Neural crest cell (in vitro differentiated cells): ENCODE measurements at regions not wholly inside any gene's neighbourhood (a gene's known extent, or its start where the extent isn't known, plus 50 kb on each side); places are given as distances from the start of the nearest gene placed in this dataset.

Experiments
- DNase-seq: peaks from one replicate; pipeline ENCODE4 v3.0.0; 2021; ENCODE audit warnings: low read depth, mixed read lengths, low spot score
- H3K27ac Mint-ChIP-seq: one replicate; pipeline ENCODE4 v1.8.0; 2021; ENCODE audit warnings: mild to moderate bottlenecking, mixed read lengths; ENCODE audit not compliant: unreplicated experiment
- H3K27me3 Mint-ChIP-seq: 2 replicates; pipeline ENCODE4 v1.8.0; 2021; ENCODE audit warnings: low read depth, mild to moderate bottlenecking, mixed read lengths
- H3K36me3 Mint-ChIP-seq: 2 replicates; pipeline ENCODE4 v1.8.0; 2021; ENCODE audit warnings: low read depth, mild to moderate bottlenecking, mixed read lengths
- H3K4me1 Mint-ChIP-seq: 2 replicates; pipeline ENCODE4 v1.8.0; 2021; ENCODE audit warnings: mixed read lengths
- H3K4me3 Mint-ChIP-seq: one replicate; pipeline ENCODE4 v1.8.0; 2021; ENCODE audit warnings: mild to moderate bottlenecking, mixed read lengths
- H3K9me3 Mint-ChIP-seq: 2 replicates; pipeline ENCODE4 v1.8.0; 2021; ENCODE audit warnings: mixed read lengths
- CTCF ChIP-seq: fragments of 200-600 bp; sonication (generic); conservative IDR thresholded peaks from 2 replicates; pipeline ENCODE4 v1.5.0; 2021; ENCODE audit warnings: antibody characterized with exemption, mild to moderate bottlenecking

DNA sequence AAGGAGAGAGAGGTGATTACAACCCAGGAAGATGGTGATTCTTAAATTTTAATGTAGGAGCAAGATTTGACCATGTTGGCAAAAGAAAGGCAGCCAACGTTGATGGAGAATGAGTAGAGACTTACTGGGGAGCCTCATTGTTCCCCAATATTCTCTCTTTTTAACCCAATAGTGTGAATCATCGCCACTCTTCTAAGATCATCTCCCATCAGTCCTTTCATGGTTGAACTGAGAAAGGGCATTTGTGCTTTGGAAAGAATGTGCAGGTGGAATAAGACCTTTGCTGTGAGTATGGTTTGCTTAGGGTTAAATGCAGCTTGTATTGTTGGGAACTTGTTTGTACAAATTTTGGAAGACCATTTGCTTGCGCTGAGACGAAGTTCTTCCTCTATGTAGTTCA lies 231.0 kb downstream of the TBXT start:
- Mint-ChIP-seq H3K36me3 (peaks cover 2% of the 10 kb centered on the region), H3K27ac (no peak overlapping the region), H3K4me3 (no peak overlapping the region), H3K27me3 (peaks cover 5% of the 10 kb centered on the region), H3K9me3 (peaks cover 17% of the 10 kb centered on the region), H3K4me1 (peaks cover 4% of the 10 kb centered on the region)
- no peak for TF ChIP-seq CTCF
- DNase-seq: no peak

GRCh38 chr6:165936096-165936495 lies 231.6 kb downstream of the TBXT start:
- H3K9me3 Mint-ChIP-seq: peaks cover 14% of the 10 kb centered on the region
- H3K4me3 Mint-ChIP-seq: no peak overlapping the region
- no peak overlapping the region for H3K27ac Mint-ChIP-seq
- no peak for DNase-seq
- no peak for TF ChIP-seq CTCF
- peaks cover 9% of the 10 kb centered on the region for H3K27me3 Mint-ChIP-seq
- H3K36me3 Mint-ChIP-seq: no peaks in the 10 kb centered on the region
- H3K4me1 Mint-ChIP-seq: peaks cover 4% of the 10 kb centered on the region

DNA sequence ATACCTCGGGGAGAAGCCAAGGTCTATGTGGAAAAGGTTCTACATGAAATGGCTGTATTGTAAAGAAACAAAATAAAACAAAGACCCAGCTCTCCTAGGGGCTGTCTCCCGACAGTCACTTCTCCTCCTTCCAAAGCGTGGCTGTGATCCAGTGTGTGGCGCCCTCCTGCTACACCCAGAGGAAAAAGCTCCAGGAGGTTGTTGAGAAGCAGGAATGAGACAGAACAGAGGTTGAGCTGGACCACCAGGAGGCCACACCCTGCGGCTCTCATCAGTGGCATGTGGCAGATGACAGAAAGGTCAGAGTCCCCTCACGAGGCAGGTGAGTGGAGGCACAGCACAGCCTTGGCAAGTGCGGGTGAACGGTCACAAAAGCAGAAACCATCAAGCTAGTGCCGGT lies 236.0 kb downstream of the TBXT start:
- H3K4me3 Mint-ChIP-seq: no peak overlapping the region
- no peak for DNase-seq
- no peaks in the 10 kb centered on the region for H3K36me3 Mint-ChIP-seq
- TF ChIP-seq CTCF: no peak
- no peaks in the 10 kb centered on the region for H3K4me1 Mint-ChIP-seq
- no peak overlapping the region for H3K27ac Mint-ChIP-seq
- H3K9me3 Mint-ChIP-seq: peaks cover 9% of the 10 kb centered on the region
- H3K27me3 Mint-ChIP-seq: peaks cover 18% of the 10 kb centered on the region

DNA sequence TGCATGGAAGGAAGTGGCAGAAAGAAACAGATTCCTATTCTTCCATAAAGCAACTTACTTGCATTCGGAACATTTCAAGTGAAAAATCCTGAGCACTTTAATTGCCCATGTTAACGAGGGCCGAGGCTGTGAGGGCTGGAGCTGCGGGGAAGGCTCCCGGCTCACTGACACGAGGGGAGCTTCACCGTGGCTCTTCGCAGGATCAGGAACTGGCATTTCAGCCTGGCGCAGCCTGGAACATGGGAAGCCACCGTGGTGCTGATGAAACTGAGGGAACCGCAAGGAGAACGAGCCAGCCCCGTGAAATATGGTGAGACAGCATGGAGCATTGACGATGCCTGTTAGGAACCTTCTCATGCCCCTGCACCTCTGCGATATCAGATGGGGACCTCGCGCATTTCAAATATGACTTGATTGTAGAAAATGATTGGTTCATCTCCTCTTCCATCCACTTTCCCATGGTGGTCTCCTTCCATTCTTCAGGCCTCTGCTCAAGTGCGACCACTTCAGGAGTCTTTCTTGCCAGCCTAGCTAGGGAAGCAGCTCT lies 236.9 kb downstream of the TBXT start:
- Mint-ChIP-seq H3K27me3 (peaks cover 18% of the 10 kb centered on the region), H3K4me1 (no peaks in the 10 kb centered on the region), H3K4me3 (no peak overlapping the region), H3K9me3 (peaks cover 4% of the 10 kb centered on the region), H3K27ac (no peak overlapping the region), H3K36me3 (no peaks in the 10 kb centered on the region)
- TF ChIP-seq CTCF: no peak
- no peak for DNase-seq

- no peak overlapping the region for H3K4me3 Mint-ChIP-seq
- H3K9me3 Mint-ChIP-seq: no peaks in the 10 kb centered on the region
- no peaks in the 10 kb centered on the region for H3K36me3 Mint-ChIP-seq
- TF ChIP-seq CTCF: no peak
- peaks cover 18% of the 10 kb centered on the region for H3K27me3 Mint-ChIP-seq
- H3K4me1 Mint-ChIP-seq: no peaks in the 10 kb centered on the region
- no peak for DNase-seq
- H3K27ac Mint-ChIP-seq: no peak overlapping the region
Measured at GRCh38 chr6:165929607-165930006, 238.0 kb downstream of the TBXT start.

GRCh38 chr6:165926378-165926777 lies 241.3 kb downstream of the TBXT start:
- Mint-ChIP-seq H3K27ac (no peak overlapping the region), H3K27me3 (peaks cover 16% of the 10 kb centered on the region), H3K4me3 (no peak overlapping the region), H3K9me3 (no peaks in the 10 kb centered on the region), H3K4me1 (no peaks in the 10 kb centered on the region), H3K36me3 (no peaks in the 10 kb centered on the region)
- DNase-seq: no peak
- TF ChIP-seq CTCF: no peak
